ENCODE measurements at regions not wholly inside any gene's neighbourhood (a gene's known extent, or its start where the extent isn't known, plus 50 kb on each side); places are given as distances from the start of the nearest gene placed in this dataset.

DNA sequence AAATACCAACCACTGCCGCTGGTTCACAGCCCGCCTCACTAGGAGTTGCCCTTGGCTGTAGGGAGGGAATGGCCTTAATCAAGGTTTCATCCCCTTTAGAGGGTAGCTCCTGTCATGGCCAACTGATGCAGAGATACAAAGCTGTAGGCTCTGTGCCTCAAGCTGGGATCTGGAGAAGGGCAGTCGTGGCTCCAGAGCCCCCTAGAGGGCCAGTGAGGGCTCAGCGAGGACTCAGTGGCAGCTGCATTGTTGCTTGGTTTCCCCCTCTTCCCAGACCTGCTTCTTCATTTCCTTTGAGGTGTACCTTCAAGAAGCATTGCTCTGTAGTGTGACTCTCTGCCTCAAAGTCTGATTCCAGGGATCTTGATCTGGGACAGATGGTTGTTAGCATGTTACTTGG is 302.1 kb downstream of the LPIN1 start:
- peak; percentile 4 for DNase-seq (ENCODE audit: low read depth, low spot score)
- H3K4me1 ChIP-seq (ENCODE audit: control insufficient read depth, extremely low read depth, insufficient read depth, low read length) = no peaks in the 10 kb centered on the region
- no peaks in the 10 kb centered on the region for H3K79me2 ChIP-seq (ENCODE audit: control insufficient read depth, insufficient read depth, low read length)
- H4K20me1 ChIP-seq (replicated peaks; ENCODE audit: control insufficient read depth, extremely low read depth, insufficient read depth, low read length) = no peaks in the 10 kb centered on the region
- H3K27me3 ChIP-seq (ENCODE audit: control insufficient read depth in 2 of 2, insufficient read depth in 2 of 2, low read length in 2 of 2) = no peaks in the 10 kb centered on the region
- H3K9me3 ChIP-seq (replicated peaks; ENCODE audit: control insufficient read depth, insufficient read depth, low read length) = no peaks in the 10 kb centered on the region
- H3K4me3 ChIP-seq (replicated peaks in 1 of 3; ENCODE audit: insufficient read depth in 1 of 3, low read depth in 1 of 3, low read length in 3 of 3) = no peak overlapping the region
- H3K9ac ChIP-seq (replicated peaks; ENCODE audit: extremely low read depth, insufficient read depth, low read length) = no peak overlapping the region
- H3K27ac ChIP-seq (ENCODE audit: insufficient read depth, low read depth, low read length) = no peak overlapping the region
- H3K4me2 ChIP-seq (ENCODE audit: insufficient read depth, low read length) = no peak overlapping the region
- H3K9me1 ChIP-seq (replicated peaks; ENCODE audit: control insufficient read depth, extremely low read depth, insufficient read depth, low read length) = no peaks in the 10 kb centered on the region
- intact Hi-C loops (cut with micrococcal nuclease) (loop anchor here (1.0 to 2.0 kb wide), 3 partner anchors 185 to 666 kb away; no protein-coding TSS in a partner anchor), dilution Hi-C loops (cut with MboI; ENCODE audit: extremely low pct_ligation_motif_present, low sequenced_read_pairs) (no loop called here)
- no TSS peak for BruUV-seq (replicated peaks)
- no peaks in the 10 kb centered on the region for H3K36me3 ChIP-seq (ENCODE audit: control insufficient read depth in 2 of 2, extremely low read depth in 1 of 2, insufficient read depth in 2 of 2, low read length in 2 of 2)
- H2AFZ ChIP-seq (ENCODE audit: low read depth, low read length) = no peak overlapping the region
- TF ChIP-seq JUN (IDR thresholded peaks at IDR 0.05; ENCODE audit: borderline replicate concordance, insufficient read depth, insufficient read length, low read depth) = no peak
- TF ChIP-seq, protein P1, sequence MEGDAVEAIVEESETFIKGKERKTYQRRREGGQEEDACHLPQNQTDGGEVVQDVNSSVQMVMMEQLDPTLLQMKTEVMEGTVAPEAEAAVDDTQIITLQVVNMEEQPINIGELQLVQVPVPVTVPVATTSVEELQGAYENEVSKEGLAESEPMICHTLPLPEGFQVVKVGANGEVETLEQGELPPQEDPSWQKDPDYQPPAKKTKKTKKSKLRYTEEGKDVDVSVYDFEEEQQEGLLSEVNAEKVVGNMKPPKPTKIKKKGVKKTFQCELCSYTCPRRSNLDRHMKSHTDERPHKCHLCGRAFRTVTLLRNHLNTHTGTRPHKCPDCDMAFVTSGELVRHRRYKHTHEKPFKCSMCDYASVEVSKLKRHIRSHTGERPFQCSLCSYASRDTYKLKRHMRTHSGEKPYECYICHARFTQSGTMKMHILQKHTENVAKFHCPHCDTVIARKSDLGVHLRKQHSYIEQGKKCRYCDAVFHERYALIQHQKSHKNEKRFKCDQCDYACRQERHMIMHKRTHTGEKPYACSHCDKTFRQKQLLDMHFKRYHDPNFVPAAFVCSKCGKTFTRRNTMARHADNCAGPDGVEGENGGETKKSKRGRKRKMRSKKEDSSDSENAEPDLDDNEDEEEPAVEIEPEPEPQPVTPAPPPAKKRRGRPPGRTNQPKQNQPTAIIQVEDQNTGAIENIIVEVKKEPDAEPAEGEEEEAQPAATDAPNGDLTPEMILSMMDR (IDR thresholded peaks at IDR 0.05; ENCODE audit: extremely low read depth in 1 of 2, insufficient read depth in 1 of 2, low read depth in 1 of 2, low read length in 2 of 2) = peak; percentile 29 to 59
- no peak for FAIRE-seq
- ChIA-PET POLR2A (no interaction called here), CTCF (interaction anchor here (0.6 to 2.2 kb wide), 10 partner anchors 38 to 958 kb away, joined by 3 to 23 read pairs (median 3); partner anchors contain the start of gene TRIB2)

DNA sequence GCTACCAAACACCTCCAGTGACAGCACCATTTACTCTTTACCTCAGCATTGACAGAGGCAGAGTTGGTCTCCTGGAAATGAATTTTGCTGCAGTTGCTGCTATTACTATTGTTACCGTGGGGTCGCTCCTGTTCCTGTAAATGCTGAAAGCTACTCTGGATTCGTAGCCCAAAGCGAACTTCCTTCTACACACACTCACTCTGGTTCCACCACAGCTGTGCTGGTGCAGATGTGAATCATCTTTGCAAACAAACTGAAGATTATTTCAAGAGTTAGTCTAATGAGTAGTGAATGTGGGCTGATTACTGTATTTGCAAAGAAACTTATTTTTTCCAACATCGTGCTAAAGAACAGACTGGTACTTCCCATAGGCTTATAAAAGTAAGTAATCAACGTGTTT is 304.0 kb downstream of the LPIN1 start:
- intact Hi-C loops (cut with micrococcal nuclease) (no loop called here), dilution Hi-C loops (cut with MboI; ENCODE audit: extremely low pct_ligation_motif_present, low sequenced_read_pairs) (no loop called here)
- H3K9me3 ChIP-seq (replicated peaks; ENCODE audit: control insufficient read depth, insufficient read depth, low read length) = no peaks in the 10 kb centered on the region
- FAIRE-seq (no peak), DNase-seq (ENCODE audit: low read depth, low spot score) (no peak)
- no peaks in the 10 kb centered on the region for H3K36me3 ChIP-seq (ENCODE audit: control insufficient read depth in 2 of 2, extremely low read depth in 1 of 2, insufficient read depth in 2 of 2, low read length in 2 of 2)
- no peak overlapping the region for H3K9ac ChIP-seq (replicated peaks; ENCODE audit: extremely low read depth, insufficient read depth, low read length)
- no peak overlapping the region for H3K27ac ChIP-seq (ENCODE audit: insufficient read depth, low read depth, low read length)
- no peak overlapping the region for H3K4me3 ChIP-seq (replicated peaks in 1 of 3; ENCODE audit: insufficient read depth in 1 of 3, low read depth in 1 of 3, low read length in 3 of 3)
- H3K9me1 ChIP-seq (replicated peaks; ENCODE audit: control insufficient read depth, extremely low read depth, insufficient read depth, low read length) = no peaks in the 10 kb centered on the region
- ChIA-PET CTCF (no interaction called here), POLR2A (no interaction called here)
- BruUV-seq (replicated peaks) = no TSS peak
- no peaks in the 10 kb centered on the region for H4K20me1 ChIP-seq (replicated peaks; ENCODE audit: control insufficient read depth, extremely low read depth, insufficient read depth, low read length)
- H3K27me3 ChIP-seq (ENCODE audit: control insufficient read depth in 2 of 2, insufficient read depth in 2 of 2, low read length in 2 of 2) = no peaks in the 10 kb centered on the region
- no peak overlapping the region for H3K4me2 ChIP-seq (ENCODE audit: insufficient read depth, low read length)
- H2AFZ ChIP-seq (ENCODE audit: low read depth, low read length) = no peak overlapping the region
- TF ChIP-seq GATA2 (IDR thresholded peaks at IDR 0.05; ENCODE audit: insufficient read depth, insufficient read length, low read depth, low read length) = no peak
- TF ChIP-seq JUN (IDR thresholded peaks at IDR 0.05; ENCODE audit: borderline replicate concordance, insufficient read depth, insufficient read length, low read depth) = no peak
- TF ChIP-seq MYC (IDR thresholded peaks at IDR 0.05; ENCODE audit: low read depth, low read length) = no peak
- TF ChIP-seq, protein P2, sequence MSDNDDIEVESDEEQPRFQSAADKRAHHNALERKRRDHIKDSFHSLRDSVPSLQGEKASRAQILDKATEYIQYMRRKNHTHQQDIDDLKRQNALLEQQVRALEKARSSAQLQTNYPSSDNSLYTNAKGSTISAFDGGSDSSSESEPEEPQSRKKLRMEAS (IDR thresholded peaks at IDR 0.05; ENCODE audit: insufficient read depth, insufficient read length) = no peak
- TF ChIP-seq, protein P1 (IDR thresholded peaks at IDR 0.05; ENCODE audit: extremely low read depth in 1 of 2, insufficient read depth in 1 of 2, low read depth in 1 of 2, low read length in 2 of 2) = no peak
- TF ChIP-seq POLR2A (IDR thresholded peaks at IDR 0.05; ENCODE audit: low read depth, low read length) = no peak
- no peak for TF ChIP-seq FOS (IDR thresholded peaks at IDR 0.05; ENCODE audit: borderline replicate concordance, insufficient read depth, low read length)
- TF ChIP-seq POLR2AphosphoS5 (IDR thresholded peaks at IDR 0.05; ENCODE audit: insufficient read depth, low read depth, low read length) = no peak
- no peak for TF ChIP-seq EZH2 (IDR thresholded peaks at IDR 0.05; ENCODE audit: borderline replicate concordance, low read depth, low read length, severe bottlenecking)
- H3K4me1 ChIP-seq (ENCODE audit: control insufficient read depth, extremely low read depth, insufficient read depth, low read length) = no peaks in the 10 kb centered on the region
- H3K79me2 ChIP-seq (ENCODE audit: control insufficient read depth, insufficient read depth, low read length) = no peaks in the 10 kb centered on the region

All from endothelial cell of umbilical vein (primary cell).